GM21717 (cell line): ENCODE measurements at regions not wholly inside any gene's neighbourhood (a gene's known extent, or its start where the extent isn't known, plus 50 kb on each side); places are given as distances from the start of the nearest gene placed in this dataset.
"Not testable (repeated sequence)": the region's sequence is repeated elsewhere in the genome, so short reads cannot be mapped to it uniquely, and the experiment has no call there.

ENCODE experiments used
- ATAC-seq: cut with Tn5 transposase; IDR thresholded peaks from one replicate; pipeline ENCODE4 v1.9.1; 2021; ENCODE audit warnings: mild to moderate bottlenecking, moderate library complexity; ENCODE audit not compliant: unreplicated experiment

DNA sequence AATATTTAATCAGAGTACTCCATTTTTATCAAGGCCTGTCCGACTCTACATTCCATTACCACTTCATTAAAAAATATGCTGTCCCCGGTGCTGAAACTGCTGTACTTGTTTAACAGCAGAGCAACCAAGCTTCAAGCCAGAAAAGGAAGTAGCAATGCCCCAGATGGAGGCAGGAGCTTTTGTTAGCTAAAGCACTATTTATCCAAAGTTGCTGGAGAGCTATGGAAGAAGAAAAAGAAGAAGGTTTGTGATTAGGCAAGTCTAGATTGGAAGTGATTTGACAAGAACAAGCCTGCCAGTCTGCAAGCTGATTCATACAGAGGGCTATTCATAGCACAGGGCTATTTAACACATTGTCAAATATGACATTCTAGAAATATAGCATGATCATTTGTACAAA lies 160.9 kb upstream of the SPTLC3 start:
- no peak for ATAC-seq

DNA sequence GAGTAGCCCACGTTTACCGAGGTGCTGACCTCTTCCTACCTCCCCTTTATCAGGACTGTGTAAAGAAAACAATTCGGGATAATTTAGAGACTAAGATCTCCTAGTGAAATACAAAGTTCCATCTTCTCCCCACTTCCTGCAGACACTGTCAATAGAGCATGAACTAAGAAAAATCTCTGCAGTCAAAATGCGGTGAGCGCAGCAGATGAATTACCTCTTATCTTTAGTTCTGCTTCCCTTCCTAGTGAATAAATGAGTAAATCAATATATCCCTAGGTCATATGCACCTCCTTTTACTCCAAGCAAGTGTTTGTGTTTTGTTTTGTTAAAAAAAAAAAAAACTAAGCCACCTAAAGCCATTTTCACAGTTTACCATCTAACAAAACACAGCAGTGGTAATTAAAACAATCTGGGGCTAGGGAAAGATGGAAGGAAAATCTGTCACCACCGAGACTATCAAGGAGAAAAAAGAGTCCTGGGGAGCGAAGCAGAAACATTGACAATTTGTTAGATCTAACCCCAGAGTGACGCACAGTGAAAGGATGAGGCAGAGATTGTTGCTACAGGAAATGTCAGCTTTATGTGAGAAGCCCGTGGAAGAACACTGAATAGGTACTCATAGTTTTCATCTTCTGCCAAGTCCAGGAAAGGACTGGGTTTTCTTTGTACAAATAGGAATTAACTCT lies 159.4 kb upstream of the SPTLC3 start:
- no peak for ATAC-seq

DNA sequence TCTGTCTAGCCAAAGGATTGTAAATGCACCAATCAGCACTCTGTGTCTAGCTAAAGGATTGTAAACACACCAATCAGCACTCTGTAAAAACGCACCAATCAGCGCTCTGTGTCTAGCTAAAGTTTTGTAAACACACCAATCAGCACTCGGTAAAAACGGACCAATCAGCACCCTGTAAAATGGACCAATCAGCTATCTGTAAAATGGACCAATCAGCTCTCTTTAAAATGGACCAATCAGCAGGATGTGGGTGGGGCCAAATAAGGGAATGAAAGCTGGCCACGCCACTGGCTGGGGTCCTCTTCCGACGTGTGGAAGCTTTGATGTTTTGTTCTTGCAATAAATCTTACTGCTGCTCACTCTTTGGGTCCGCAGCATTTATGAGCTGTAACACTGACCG lies 151.1 kb upstream of the SPTLC3 start:
- ATAC-seq, result not testable (repeated sequence)

DNA sequence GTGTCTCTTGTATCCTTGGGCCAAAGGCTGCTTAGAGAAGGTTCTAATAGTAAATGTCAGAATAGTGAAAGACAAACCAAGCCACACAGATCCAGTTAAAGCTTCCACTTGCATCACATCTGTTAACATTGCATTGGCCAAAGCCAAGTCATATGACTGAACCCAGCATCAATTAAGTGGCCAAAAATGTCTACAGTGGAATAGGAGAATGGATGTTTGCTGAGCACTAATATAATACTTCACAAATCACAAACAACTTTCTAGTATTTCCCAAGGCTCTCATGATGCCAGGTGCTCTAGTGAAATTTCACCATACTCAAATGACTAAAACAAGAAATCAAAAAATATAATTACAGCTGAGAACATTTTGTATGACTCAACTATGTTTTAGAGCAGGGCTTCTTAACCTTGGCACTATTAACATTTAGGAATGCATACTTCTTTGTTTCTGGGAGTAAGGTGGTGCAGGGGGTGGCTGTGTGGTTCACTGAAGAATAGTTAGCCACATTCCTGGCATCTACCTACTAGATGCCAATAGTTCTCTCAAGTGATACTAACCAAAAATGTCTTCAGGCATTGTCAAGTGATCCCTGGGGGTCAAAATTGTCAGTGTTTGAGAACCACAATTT lies 148.0 kb upstream of the SPTLC3 start:
- ATAC-seq, result no peak

DNA sequence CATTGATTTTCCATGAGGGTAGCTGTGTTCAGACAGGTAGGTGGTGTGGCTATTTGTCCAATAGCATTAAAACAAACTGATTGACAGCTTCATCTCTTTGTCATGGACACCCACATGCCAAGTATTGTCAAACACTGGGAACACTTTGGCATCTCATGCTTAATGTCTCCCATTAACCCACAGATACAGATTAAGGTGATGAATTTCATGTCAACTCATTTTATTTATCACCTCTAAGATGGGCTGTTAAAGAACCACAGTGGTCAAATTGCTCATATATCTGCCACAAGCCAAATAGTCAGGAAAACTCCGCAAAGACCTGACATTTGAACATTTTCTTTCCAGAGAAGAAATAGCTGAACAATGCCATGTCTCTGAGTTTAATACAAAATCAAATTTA lies 139.1 kb upstream of the SPTLC3 start:
- no peak for ATAC-seq

DNA sequence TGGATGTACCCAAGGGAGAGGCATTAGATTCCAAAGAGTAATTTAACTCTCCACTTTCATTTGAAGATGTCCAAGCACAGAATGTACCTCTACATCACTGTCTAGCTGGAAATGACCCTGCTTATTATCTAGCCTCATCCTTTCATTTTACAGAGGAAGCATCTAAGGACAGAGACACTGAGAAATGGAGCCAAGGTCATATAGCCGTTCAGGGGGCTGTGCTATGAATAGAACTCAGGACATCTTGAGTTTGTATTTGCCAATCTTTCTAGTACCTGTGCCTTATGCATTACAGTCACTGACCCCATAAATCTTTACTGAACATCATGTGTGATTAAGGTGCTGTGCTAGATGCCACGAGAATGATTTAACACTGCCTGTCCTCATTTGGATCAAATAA lies 138.2 kb upstream of the SPTLC3 start:
- ATAC-seq, result no peak

DNA sequence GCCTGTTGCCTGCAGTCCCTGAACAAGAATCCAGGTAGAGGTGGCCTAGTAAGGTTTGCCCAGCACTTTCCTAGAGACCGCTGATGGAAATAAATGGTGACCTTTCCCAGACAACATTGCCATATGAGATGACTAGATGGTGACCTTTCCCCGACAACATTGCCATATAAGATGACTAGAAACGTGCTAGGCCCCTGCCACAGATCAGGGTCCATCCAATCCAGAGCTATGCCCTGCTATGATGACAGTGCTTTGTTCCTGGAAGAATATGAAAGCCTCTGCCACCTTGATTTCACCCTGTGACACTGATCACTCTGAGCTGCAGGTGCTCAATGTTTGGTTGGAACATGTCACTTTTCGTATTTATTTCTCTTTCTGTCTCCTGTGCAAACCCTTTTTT lies 133.8 kb upstream of the SPTLC3 start:
- no peak for ATAC-seq

DNA sequence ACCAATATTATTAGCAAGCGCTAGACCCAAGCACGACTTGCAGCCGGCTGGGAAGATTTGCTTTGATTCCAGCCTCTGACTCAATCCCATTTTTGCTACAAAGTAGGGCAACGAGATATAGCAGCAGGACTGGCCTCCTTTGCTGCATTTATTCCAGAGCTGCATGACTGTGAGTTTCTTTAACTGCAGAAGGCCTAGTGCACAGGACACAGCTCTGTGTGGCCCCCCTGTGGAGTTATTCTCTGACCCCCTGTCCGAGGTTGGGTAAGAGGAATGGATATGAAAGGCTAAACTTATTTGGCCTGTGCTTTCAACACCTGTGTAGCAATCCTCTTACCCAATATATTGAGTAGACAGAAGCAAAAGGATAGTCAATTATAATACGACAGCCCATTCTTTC lies 133.3 kb upstream of the SPTLC3 start:
- no peak for ATAC-seq

DNA sequence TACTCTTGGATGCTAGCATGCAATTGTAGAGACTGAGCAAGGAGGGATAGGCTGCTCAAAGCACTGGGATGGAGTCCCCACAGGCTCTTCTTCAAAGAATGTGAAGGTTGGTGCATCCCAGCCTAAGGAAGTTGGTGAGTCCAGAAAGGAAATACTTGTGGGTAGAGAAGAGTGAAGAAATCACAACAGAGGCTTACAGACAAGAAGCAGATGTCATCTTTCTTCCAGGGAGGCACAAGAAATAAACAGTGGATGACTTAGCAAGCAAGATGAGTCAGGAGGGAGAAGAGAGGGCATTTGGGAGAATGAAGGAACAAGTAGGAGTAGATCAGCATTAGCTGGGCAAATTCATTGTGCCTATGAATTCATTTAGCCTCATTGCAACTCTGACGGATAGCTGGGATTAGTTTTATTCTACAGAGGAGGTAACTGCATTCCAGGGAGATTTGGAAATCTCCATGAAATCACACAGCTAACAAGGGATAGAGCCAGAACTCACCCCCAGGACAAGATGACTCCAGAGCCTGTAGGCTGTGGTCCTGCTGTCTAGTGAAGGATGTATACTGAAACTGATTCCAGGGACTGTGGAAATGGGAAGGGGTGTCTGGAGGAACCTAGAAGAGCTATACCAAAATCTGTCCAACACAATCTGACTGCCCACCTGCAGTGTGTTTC lies 125.8 kb upstream of the SPTLC3 start:
- no peak for ATAC-seq

DNA sequence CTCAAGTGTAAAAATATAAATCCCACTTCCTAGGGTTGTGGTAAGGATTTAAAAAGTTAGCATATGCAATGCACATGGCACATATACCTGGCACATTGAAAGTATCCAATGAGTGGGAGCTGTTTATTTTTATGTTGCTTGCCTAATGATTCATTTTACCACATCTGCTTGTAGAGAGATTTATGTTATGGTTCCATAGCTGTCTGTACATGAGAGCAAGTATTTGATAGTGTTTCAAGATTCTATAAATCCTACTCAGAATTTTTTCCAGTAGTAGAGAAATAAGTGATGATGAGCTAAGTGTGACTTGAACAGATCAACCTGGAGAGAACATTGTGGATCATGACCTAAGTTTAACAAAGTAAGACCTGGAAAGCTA lies 125.3 kb upstream of the SPTLC3 start:
- ATAC-seq, result no peak

DNA sequence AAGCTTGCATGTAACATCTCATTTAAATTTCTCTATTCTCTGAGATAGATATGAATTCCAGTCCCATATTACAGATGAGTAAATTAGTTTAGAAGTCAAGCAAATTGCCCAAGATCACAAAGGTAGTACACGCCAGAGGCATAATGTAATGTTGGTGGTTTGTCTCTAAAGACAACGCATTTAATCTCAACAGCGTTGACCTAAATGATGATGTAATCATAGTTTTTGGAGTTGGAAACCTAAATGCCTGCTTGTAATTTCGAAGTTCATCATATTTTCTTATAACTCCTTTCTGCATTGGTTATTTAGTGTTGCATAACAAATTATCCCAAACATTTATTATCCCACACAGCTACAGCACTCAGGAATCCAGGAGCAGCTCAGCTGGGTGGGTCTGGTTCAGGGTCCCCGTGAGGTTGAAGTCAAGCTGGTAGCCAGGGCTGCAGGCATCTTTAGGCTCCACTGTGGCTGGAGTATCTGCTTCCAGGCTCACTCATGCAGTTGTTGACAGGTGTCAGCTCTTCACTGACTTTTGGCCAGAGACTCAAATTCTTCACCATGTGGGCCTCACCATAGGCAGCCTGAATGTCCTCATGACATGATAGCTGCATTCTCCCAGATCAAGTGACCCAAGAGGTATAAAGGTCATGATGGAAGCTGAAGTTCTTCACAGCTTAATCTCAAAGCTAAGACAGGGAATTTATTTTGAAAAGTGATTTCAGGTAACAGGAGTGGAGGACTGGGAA lies 122.0 kb upstream of the SPTLC3 start:
- ATAC-seq, result no peak

DNA sequence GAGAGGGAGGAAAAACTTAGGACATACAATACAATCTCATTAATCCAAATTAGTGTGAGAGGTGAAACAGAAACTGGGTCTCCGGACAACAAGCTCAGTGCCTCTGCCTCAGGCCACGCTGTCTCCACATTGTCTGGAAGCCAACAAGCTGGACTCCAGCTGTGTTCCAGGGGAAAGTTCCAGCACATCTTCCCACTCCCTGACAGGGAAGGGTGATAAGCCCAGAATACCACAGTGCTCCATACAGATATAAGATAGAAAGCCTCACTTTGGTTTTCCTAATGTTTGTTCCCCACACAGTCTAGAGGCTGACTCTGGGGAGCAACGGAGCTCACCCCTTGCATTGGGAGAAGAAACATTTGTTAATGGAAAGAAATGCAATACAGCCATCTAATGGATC lies 117.1 kb upstream of the SPTLC3 start:
- no peak for ATAC-seq

DNA sequence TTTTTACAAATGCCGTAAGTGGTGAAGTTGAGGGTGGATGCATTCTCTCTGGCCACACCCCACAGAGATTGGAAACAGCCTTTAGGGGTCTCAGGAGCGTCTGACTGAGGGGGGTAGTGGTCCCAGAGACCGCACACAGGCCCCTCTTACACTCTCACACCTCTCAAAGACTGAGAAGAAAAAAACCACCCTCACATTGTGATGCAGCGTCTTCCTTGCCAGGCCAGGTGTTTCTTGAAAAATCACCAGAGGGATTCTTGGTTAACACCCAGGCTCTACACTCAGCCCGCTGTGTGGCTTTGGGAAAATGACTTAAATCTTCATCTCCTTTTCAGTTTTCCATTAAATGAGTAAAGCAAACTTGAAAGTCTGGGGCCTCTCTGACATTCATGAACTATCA lies 115.8 kb upstream of the SPTLC3 start:
- no peak for ATAC-seq

DNA sequence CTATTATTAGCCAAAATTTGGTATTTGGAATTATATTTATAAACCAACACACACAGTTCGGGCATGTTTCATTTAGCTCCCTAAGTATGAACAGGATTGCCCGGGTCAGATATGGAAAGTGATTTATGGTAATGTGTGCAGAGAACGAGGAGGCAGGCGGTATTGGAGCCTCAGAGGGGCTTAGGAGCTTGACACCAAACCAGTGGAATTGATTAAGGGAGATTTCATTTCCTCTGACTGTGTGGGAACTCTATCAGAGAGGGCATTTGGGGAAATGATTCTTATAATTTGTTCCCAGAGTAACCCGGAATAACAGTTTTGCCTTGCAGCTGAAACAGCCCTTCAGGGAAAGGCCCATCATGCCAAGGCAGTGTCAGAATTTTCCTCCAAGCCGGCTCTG lies 115.1 kb upstream of the SPTLC3 start:
- ATAC-seq, result no peak

DNA sequence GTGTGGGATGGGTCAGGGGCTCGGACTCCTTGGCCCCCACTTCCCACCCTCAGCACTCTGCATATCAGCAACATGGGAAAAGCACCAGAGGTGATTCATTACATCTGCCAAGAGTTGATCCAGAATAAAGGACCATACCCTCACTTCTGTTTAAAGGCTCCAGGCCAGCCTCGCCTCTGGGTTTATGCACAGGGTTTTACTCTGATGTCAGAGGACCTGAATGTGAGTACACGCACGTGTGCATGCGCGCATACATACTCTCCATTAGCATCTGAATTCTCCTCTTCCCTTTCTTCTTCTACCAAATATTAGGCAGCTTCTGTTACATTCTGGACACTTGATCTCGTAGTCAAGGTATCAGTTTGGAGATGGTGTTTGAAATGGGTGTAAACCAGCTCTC lies 114.7 kb upstream of the SPTLC3 start:
- no peak for ATAC-seq

DNA sequence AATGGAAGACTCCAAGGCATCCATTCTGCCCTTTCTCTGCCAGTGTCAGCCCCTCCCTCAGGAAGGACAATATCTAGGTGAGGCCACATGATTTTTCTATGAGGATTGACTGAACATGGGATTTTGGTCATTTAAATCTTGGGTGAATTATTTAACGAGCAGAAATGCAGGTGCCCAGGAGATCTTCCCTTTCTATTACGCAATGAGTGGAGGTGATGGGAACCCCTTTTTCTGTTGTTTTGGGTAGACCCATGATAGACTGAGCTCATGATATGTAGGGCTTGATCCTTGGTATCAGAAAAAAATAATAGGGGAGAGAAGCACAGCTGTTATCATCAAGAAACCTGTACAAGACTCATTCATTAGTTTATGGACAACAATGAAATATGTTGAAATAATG lies 112.6 kb upstream of the SPTLC3 start:
- ATAC-seq, result no peak

DNA sequence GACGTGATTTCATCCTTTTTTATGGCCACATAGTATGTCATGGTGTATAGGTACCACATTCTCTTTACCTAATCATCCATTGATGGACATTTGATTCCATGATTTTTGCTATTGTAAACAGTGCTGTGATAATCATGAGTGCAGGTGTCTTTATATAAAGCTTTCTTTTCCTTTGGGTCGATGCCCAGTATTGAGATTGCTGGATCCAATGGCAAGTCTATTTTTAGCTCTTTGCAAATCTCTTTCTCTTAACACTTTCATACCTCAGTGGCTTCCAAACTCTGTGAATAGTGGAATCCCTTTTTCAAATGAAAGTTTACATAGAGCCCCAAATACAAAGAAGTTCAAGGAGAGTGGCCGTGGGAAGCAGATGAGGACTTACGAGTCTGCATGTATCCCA lies 105.8 kb upstream of the SPTLC3 start:
- ATAC-seq, result no peak

DNA sequence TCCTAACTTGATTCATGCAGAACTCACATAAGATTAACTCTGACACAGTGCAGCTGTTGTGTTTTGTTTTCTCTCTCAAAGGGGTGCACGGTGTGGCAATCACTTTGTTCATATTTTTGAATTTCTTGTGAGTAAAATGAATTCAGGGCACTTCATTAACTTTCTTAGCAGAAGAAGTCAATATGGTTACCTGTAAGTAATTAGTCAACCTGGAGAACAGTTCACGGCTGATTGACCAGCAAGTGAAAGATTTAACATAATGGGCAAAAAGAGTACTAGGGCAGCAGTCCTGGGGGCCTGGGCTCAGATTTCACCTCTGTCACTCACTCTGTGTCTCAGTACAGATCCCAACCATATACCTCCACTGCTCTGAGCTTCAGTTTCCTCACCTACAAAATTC lies 102.4 kb upstream of the SPTLC3 start:
- ATAC-seq, result no peak

DNA sequence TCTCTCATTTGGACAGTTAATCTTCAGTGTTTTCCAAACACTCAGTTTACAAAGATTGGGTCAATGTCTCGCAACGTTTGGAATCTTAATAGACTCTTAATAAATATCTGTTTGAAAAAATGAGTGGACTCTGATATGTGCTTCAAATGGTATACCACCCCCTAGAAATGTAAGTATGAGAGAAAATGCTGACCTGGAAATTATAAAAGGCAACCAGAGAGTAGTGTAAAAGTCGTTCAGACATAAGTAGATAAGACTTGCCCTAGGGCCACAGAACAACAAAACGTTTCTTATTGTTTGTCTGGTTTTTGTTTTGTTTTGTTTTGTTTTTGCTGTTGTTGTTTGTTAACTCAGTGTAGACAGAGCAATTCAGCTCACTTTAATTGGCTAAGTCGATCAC lies 97.4 kb upstream of the SPTLC3 start:
- no peak for ATAC-seq

DNA sequence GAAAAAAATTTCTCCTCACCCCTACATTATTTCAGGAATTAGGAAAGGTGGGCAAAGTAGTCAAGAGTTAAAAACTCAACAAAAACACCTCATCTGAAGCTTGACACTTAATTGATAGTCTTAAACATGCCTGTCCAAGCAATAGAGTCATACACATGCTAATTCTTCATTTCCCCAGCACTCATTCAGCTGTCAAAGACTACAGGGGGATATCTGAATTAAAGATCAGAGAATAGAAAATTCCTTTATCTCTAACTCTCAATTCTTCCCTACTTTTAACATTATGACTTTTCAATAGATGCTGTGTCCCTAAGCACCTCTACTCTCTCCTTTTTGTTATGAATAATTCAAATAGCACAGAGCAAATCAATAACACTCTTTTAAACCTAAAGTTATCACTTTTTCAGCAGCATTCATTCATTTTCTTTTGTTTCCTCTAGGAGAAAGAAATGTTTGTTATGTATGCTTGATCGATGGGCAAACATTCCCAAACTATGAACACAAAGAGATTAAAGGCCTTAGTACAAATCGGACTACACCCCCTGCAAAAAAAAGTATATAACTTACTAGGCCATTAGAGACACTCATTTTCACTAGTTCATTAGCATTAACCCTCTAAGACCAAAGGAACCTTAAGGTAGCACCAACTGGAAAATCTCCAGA lies 94.9 kb upstream of the SPTLC3 start:
- no peak for ATAC-seq

DNA sequence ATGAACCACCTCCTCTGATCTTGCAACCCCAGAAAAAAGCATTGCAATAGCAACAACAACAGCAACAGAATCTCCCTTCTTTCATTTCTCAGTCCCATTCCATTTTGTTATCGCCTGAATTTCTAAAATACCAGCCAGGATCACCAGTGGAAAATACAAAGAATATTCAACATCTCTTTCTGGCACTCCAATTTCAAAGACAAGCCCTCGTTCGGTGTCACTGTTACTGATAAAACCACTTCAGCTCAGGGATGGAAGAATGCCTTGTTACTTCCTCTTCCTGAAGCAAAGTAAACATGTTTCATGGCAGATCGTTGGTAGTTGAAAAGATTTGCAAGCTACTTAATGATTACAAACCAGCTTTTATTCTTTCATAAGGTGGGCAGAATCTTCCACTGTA lies 94.0 kb upstream of the SPTLC3 start:
- ATAC-seq, result no peak
